Keratinocyte (primary cell): ENCODE measurements at regions not wholly inside any gene's neighbourhood (a gene's known extent, or its start where the extent isn't known, plus 50 kb on each side); places are given as distances from the start of the nearest gene placed in this dataset.

ENCODE experiments used
- DNase-seq: peaks from one replicate; pipeline ENCODE4 v3.0.0-alpha.2; 2011; ENCODE audit warnings: low read depth, missing footprints, low spot score
- FAIRE-seq: peaks from 2 replicates; lab custom pipeline; 2011; peaks lifted over from hg19 to GRCh38; lab: Jason Lieb, UNC
- H2AFZ ChIP-seq: 2 replicates; pipeline ENCODE4 v1.6.0; 2012; ENCODE audit warnings: low read length, control low read depth, inconsistent platforms; ENCODE audit not compliant: control insufficient read depth
- H3K27ac ChIP-seq: 2 replicates; pipeline ENCODE4 v1.5.1; 2011; ENCODE audit warnings: low read length; ENCODE audit not compliant: control insufficient read depth, insufficient read depth
- H3K27me3 ChIP-seq: 3 replicates; pipeline ENCODE4 v1.6.0; 2011; ENCODE audit warnings: low read length; ENCODE audit not compliant: control insufficient read depth, insufficient read depth; ENCODE audit errors: extremely low read depth
- H3K36me3 ChIP-seq, 2 experiments: 2 replicates in 1 of 2; 3 replicates in 1 of 2; pipeline ENCODE4 v1.5.1; 2011; ENCODE audit warnings: low read length in 2 of 2, mild to moderate bottlenecking in 1 of 2; ENCODE audit not compliant: control insufficient read depth in 2 of 2, insufficient read depth in 2 of 2; ENCODE audit errors: extremely low read depth in 1 of 2
- H3K4me1 ChIP-seq: 3 replicates; pipeline ENCODE4 v1.5.1; 2011; ENCODE audit warnings: low read length; ENCODE audit not compliant: control insufficient read depth, insufficient read depth; ENCODE audit errors: extremely low read depth
- H3K4me2 ChIP-seq: 3 replicates; pipeline ENCODE4 v1.6.0; 2011; ENCODE audit warnings: low read depth, low read length; ENCODE audit not compliant: control insufficient read depth, insufficient read depth; ENCODE audit errors: extremely low read depth
- H3K4me3 ChIP-seq, 3 experiments: fragments of 200-600 bp in 1 of 3; sonication (generic) in 1 of 3; 2 replicates in 2 of 3; 3 replicates in 1 of 3; pipeline ENCODE4 v1.5.1; 2011 to 2016; ENCODE audit warnings: low read length in 3 of 3, mild to moderate bottlenecking in 3 of 3, control low read depth in 2 of 3, inconsistent platforms in 1 of 3, low read depth in 1 of 3, mixed read lengths in 1 of 3, mixed run types in 1 of 3, moderate library complexity in 1 of 3; ENCODE audit not compliant: control insufficient read depth in 2 of 3, insufficient read depth in 2 of 3; ENCODE audit errors: extremely low read depth in 1 of 3
- H3K79me2 ChIP-seq: 2 replicates; pipeline ENCODE4 v1.6.0; 2012; ENCODE audit warnings: low read length; ENCODE audit not compliant: control insufficient read depth, insufficient read depth
- H3K9ac ChIP-seq: 3 replicates; pipeline ENCODE4 v1.6.0; 2011; ENCODE audit warnings: low read length; ENCODE audit not compliant: control insufficient read depth, insufficient read depth; ENCODE audit errors: extremely low read depth
- H3K9me1 ChIP-seq: 3 replicates; pipeline ENCODE4 v1.6.0; 2011; ENCODE audit warnings: low read length; ENCODE audit not compliant: control insufficient read depth, insufficient read depth; ENCODE audit errors: extremely low read depth
- H3K9me3 ChIP-seq: 2 replicates; pipeline ENCODE4 v1.5.1; 2012; ENCODE audit warnings: low read depth, low read length; ENCODE audit not compliant: control insufficient read depth
- H4K20me1 ChIP-seq: 3 replicates; pipeline ENCODE4 v1.6.0; 2011; ENCODE audit warnings: low read length; ENCODE audit not compliant: control insufficient read depth, insufficient read depth; ENCODE audit errors: extremely low read depth
- CTCF ChIP-seq, 3 experiments: IDR thresholded peaks in 1 of 3; conservative IDR thresholded peaks in 1 of 3; optimal IDR thresholded peaks in 1 of 3; 2 replicates in 2 of 3; 3 replicates in 1 of 3; pipeline versions ENCODE3 to v1.5.1; 2011; ENCODE audit warnings: low read length in 3 of 3, mild to moderate bottlenecking in 3 of 3, moderate library complexity in 2 of 3, control low read depth in 1 of 3, inconsistent platforms in 1 of 3; ENCODE audit not compliant: insufficient read depth in 2 of 3; ENCODE audit errors: extremely low read depth in 1 of 3
- EZH2 ChIP-seq: IDR thresholded peaks from one replicate; pipeline ENCODE4 v1.6.1; 2012; ENCODE audit warnings: inconsistent platforms, mild to moderate bottlenecking, low read length, moderate library complexity
- dilution Hi-C: fragments of 300-500 bp; cut with MboI; formaldehyde crosslinking; loops from one replicate; pipeline ENCODE4 v1.7.0; 2020; ENCODE audit warnings: low sequenced_read_pairs; ENCODE audit not compliant: extremely low pct_ligation_motif_present

DNA sequence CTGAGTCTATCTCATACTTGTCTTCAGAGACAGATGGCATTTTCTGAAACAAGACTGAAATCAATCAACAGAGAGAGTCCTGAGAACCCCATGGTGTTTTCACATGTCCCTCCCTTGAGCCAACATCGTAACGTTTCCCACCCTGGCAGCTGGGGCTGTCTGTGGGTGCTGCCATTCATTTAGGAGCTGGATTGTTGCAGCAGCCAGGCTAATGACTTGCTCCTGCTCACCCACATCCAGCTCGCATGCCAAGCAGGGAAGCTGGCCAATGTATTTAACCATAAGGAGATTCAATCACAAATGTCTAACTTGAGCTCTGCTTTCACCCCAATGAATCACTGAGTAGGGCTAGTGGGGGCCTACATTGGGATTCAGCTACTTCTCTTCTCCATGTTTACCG is 146.1 kb downstream of the ADRA2A start:
- H4K20me1 ChIP-seq, result no peaks in the 10 kb centered on the region
- H3K9ac ChIP-seq, result no peak overlapping the region
- TF ChIP-seq CTCF (optimal IDR thresholded peaks at IDR 0.05 in 1 of 3, IDR thresholded peaks at IDR 0.05 in 1 of 3, conservative IDR thresholded peaks at IDR 0.05 in 1 of 3; ENCODE audit: extremely low read depth in 1 of 3, insufficient read depth in 2 of 3, low read length in 3 of 3) (no peak), EZH2 (no peak)
- no peaks in the 10 kb centered on the region for H3K4me1 ChIP-seq
- dilution Hi-C loops, result no loop called here
- H3K79me2 ChIP-seq, result no peaks in the 10 kb centered on the region
- no peak overlapping the region for H3K4me3 ChIP-seq
- H3K4me2 ChIP-seq, result no peak overlapping the region
- FAIRE-seq, result no peak
- no peaks in the 10 kb centered on the region for H3K9me3 ChIP-seq
- H3K36me3 ChIP-seq, result no peaks in the 10 kb centered on the region
- DNase-seq, result no peak
- H3K27ac ChIP-seq, result no peak overlapping the region
- no peaks in the 10 kb centered on the region for H3K27me3 ChIP-seq
- H2AFZ ChIP-seq, result no peak overlapping the region
- H3K9me1 ChIP-seq, result no peaks in the 10 kb centered on the region

- Histone ChIP-seq H3K4me1 (no peaks in the 10 kb centered on the region), H3K4me3 (no peak overlapping the region), H3K4me2 (no peak overlapping the region), H3K36me3 (no peaks in the 10 kb centered on the region), H3K9ac (no peak overlapping the region), H3K9me3 (no peaks in the 10 kb centered on the region), H3K27ac (no peak overlapping the region), H3K79me2 (no peaks in the 10 kb centered on the region), H3K9me1 (no peaks in the 10 kb centered on the region), H4K20me1 (no peaks in the 10 kb centered on the region), H2AFZ (no peak overlapping the region), H3K27me3 (no peaks in the 10 kb centered on the region)
- TF ChIP-seq EZH2 (no peak), CTCF (optimal IDR thresholded peaks at IDR 0.05 in 1 of 3, IDR thresholded peaks at IDR 0.05 in 1 of 3, conservative IDR thresholded peaks at IDR 0.05 in 1 of 3; ENCODE audit: extremely low read depth in 1 of 3, insufficient read depth in 2 of 3, low read length in 3 of 3) (no peak)
- no peak for DNase-seq
- FAIRE-seq, result no peak
- dilution Hi-C loops, result no loop called here
Measured at GRCh38 chr10:111231779-111232178, 154.9 kb downstream of the ADRA2A start.
